Type B pancreatic cell (in vitro differentiated cells): ENCODE measurements at regions not wholly inside any gene's neighbourhood (a gene's known extent, or its start where the extent isn't known, plus 50 kb on each side); places are given as distances from the start of the nearest gene placed in this dataset.
"Not testable (repeated sequence)": the region's sequence is repeated elsewhere in the genome, so short reads cannot be mapped to it uniquely, and the experiment has no call there.

Experiments
- DNase-seq: peaks from one replicate; pipeline ENCODE4 v3.0.0; 2021; ENCODE audit warnings: mixed read lengths; ENCODE audit not compliant: unreplicated experiment; ENCODE audit errors: extremely low spot score
- H3K27ac Mint-ChIP-seq: 2 replicates; pipeline ENCODE4 v1.8.0; 2021; ENCODE audit warnings: mild to moderate bottlenecking, mixed read lengths
- H3K27me3 Mint-ChIP-seq: 2 replicates; pipeline ENCODE4 v1.8.0; 2021; ENCODE audit warnings: mixed read lengths
- H3K36me3 Mint-ChIP-seq: 2 replicates; pipeline ENCODE4 v1.8.0; 2021; ENCODE audit warnings: mixed read lengths
- H3K4me1 Mint-ChIP-seq: one replicate; pipeline ENCODE4 v1.8.0; 2021; ENCODE audit warnings: mixed read lengths; ENCODE audit not compliant: unreplicated experiment
- H3K4me3 Mint-ChIP-seq: 2 replicates; pipeline ENCODE4 v1.8.0; 2021; ENCODE audit warnings: mild to moderate bottlenecking, mixed read lengths
- H3K9me3 Mint-ChIP-seq: 2 replicates; pipeline ENCODE4 v1.8.0; 2021; ENCODE audit warnings: mixed read lengths
- TF ChIP-seq, protein P1 (sequence below): fragments of 200-600 bp; sonication (generic); conservative IDR thresholded peaks from 2 replicates; pipeline ENCODE4 v1.5.0; 2021; ENCODE audit warnings: antibody characterized with exemption, mild to moderate bottlenecking

DNA sequence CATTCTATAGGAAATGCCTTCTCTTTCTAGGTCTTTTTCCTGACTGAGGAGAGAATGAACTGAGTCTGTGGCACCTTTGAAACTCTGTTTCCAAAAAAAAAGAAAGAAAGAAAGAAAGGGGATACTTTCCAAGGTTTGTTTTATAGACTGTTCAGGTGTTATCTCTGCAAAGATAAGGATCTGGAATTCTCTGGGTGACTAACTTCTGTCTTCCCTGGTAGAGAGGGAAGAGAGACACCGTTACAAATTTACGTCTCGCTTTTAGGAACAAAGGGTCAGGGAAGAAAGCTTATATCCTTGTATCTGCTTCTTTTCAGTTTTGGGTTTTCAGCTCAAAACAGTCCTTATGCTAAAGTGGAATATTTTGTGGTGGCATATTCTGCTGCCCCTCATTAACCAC lies 314.1 kb downstream of the RAPGEF2 start:
- Mint-ChIP-seq H3K4me3 (no peak overlapping the region), H3K36me3 (no peaks in the 10 kb centered on the region), H3K4me1 (no peaks in the 10 kb centered on the region), H3K9me3 (peaks cover 5% of the 10 kb centered on the region), H3K27ac (no peak overlapping the region), H3K27me3 (no peaks in the 10 kb centered on the region)
- DNase-seq = no peak
- TF ChIP-seq, protein P1, sequence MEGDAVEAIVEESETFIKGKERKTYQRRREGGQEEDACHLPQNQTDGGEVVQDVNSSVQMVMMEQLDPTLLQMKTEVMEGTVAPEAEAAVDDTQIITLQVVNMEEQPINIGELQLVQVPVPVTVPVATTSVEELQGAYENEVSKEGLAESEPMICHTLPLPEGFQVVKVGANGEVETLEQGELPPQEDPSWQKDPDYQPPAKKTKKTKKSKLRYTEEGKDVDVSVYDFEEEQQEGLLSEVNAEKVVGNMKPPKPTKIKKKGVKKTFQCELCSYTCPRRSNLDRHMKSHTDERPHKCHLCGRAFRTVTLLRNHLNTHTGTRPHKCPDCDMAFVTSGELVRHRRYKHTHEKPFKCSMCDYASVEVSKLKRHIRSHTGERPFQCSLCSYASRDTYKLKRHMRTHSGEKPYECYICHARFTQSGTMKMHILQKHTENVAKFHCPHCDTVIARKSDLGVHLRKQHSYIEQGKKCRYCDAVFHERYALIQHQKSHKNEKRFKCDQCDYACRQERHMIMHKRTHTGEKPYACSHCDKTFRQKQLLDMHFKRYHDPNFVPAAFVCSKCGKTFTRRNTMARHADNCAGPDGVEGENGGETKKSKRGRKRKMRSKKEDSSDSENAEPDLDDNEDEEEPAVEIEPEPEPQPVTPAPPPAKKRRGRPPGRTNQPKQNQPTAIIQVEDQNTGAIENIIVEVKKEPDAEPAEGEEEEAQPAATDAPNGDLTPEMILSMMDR = no peak

DNA sequence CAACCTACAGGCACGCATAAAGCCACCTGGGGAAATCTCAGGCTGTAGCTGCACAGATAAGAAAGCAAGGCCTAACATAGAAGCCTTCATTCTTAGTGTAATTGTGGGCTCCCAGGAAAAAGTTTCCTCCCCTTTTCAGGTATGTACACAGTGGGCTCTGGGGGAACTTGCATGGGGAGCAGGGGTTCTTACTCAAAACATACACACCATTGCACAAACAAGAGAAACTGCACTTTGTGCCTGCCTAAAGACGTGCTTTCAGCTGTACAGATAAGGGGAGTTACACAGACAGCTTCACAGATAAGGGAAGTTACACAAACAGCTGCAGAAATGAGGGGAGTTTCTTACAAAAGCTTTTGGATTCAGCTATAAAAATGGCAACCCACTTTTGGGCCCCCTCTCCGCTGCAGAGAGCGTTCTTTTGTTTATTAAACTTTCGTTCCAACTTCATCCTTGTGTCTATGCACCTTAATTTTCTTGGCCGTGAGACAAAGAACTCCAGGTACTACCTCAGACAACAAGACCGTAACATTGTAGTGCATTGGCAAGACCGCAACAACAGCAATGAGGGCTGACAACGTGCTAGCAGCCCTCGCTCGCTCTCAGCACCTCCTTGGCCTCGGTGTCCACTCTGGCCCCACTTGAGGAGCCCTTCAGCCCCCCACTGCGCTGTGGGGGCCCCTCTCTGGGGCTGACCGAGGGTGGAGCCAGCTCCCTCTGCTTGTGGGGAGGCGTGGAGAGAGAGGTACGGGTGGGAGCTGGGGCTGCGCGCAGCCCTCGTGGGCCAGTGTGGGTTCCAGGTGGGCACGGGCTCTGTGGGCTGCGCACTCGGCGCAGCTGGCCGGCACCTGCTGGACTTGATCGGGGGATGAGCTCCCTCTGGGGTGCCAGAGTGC lies 317.5 kb downstream of the RAPGEF2 start:
- TF ChIP-seq, protein P1 = no peak
- no peak for DNase-seq
- no peak overlapping the region for H3K27ac Mint-ChIP-seq
- H3K4me1 Mint-ChIP-seq = no peaks in the 10 kb centered on the region
- H3K9me3 Mint-ChIP-seq = peaks cover 5% of the 10 kb centered on the region
- no peak overlapping the region for H3K4me3 Mint-ChIP-seq
- H3K36me3 Mint-ChIP-seq = no peaks in the 10 kb centered on the region
- no peaks in the 10 kb centered on the region for H3K27me3 Mint-ChIP-seq

DNA sequence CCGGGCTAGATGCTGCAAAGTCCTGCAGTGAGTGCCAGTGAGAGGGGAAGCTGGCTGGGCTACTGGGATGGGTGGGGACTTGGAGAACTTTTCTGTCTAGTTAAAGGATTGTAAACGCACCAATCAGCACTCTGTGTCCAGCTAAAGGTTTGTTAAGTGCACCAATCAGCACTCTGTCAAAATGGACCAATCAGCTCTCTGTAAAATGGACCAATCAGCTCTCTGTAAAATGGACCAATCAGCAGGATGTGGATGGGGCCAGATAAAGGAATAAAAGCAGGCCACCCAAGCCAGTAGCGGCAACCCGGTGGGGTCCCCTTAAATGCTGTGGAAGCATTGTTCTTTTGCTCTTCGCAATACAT lies 318.2 kb downstream of the RAPGEF2 start:
- H3K4me3 Mint-ChIP-seq, DNase-seq, H3K4me1 Mint-ChIP-seq, H3K27me3 Mint-ChIP-seq, H3K9me3 Mint-ChIP-seq, H3K27ac Mint-ChIP-seq, H3K36me3 Mint-ChIP-seq: not testable (repeated sequence)

DNA sequence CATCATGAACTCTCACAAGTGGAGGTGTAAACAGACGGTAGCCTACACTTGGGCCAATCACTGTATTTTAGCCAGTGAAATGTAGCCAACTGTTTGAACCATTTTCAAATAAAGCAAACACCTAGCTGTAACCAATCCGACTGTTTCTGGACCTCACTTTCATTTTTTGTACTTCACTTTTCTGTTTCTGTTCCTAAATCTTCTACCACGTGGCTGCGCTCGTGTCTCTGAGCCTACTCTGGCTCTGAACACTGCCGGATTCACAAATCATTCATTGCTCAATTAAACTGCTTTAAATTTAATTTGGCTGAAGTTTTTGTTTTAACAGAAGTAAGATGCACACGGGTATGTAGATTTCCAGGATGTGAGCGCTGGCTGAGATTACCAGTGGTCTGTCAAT lies 319.1 kb downstream of the RAPGEF2 start:
- peaks cover 6% of the 10 kb centered on the region for H3K4me1 Mint-ChIP-seq
- no peak overlapping the region for H3K4me3 Mint-ChIP-seq
- H3K27me3 Mint-ChIP-seq = no peaks in the 10 kb centered on the region
- TF ChIP-seq, protein P1 = no peak
- H3K9me3 Mint-ChIP-seq = peaks cover 5% of the 10 kb centered on the region
- H3K27ac Mint-ChIP-seq = no peak overlapping the region
- H3K36me3 Mint-ChIP-seq = no peaks in the 10 kb centered on the region
- no peak for DNase-seq

DNA sequence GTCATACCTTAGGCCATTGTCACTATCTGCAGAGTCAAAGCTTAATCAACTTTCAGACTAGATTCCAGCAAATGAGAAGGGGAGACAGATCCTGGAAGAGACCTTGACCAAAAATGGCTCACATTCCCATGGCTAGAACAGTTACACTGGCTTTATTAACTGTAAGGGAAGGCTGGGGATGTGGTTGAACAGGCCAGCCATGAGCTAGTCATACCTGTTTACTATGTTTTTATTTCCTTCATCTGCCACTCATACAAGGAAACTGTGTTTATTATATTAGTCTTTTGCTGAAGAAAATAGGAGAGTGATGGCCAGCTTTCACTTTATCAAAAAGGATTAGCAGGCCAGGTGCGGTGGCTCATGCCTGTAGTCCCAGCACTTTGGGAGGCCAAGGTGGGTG lies 319.7 kb downstream of the RAPGEF2 start:
- Mint-ChIP-seq H3K27me3 (no peaks in the 10 kb centered on the region), H3K27ac (no peak overlapping the region), H3K4me1 (peaks cover 6% of the 10 kb centered on the region), H3K4me3 (no peak overlapping the region), H3K9me3 (peaks cover 5% of the 10 kb centered on the region), H3K36me3 (no peaks in the 10 kb centered on the region)
- DNase-seq = no peak
- TF ChIP-seq, protein P1 = no peak

DNA sequence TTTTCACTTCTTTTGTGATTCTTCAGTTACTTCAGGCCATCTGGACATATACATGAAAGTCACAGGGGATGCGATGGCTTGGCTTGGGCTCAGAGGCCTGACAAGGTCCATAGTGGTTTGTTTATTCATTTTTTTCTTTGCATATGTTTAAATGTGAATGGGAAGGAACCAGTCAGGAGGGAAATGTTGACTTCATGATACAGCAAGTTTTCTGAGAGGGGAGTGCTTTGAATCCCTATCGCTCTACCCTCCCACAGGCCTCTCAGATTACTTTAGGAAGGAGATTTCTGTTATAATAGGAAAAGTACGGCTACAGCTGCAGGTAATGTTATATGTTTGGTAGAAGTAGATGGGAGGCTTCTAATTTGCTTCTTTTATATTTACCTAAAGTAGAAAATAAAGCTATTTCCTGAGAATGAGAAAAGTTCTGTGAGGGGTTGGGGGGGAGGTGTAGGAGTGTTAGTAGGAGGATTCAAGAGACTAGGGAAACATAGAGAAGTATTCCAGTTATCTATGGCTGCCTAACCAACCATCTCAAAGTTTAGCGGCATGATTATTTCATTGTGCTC lies 322.9 kb downstream of the RAPGEF2 start:
- Mint-ChIP-seq H3K27me3 (no peaks in the 10 kb centered on the region), H3K4me1 (peaks cover 12% of the 10 kb centered on the region), H3K9me3 (no peaks in the 10 kb centered on the region), H3K27ac (no peak overlapping the region), H3K36me3 (no peaks in the 10 kb centered on the region), H3K4me3 (no peak overlapping the region)
- no peak for DNase-seq
- TF ChIP-seq, protein P1 = no peak
